ENCODE measurements at regions not wholly inside any gene's neighbourhood (a gene's known extent, or its start where the extent isn't known, plus 50 kb on each side); places are given as distances from the start of the nearest gene placed in this dataset.
"Not testable (repeated sequence)": the region's sequence is repeated elsewhere in the genome, so short reads cannot be mapped to it uniquely, and the experiment has no call there.

DNA sequence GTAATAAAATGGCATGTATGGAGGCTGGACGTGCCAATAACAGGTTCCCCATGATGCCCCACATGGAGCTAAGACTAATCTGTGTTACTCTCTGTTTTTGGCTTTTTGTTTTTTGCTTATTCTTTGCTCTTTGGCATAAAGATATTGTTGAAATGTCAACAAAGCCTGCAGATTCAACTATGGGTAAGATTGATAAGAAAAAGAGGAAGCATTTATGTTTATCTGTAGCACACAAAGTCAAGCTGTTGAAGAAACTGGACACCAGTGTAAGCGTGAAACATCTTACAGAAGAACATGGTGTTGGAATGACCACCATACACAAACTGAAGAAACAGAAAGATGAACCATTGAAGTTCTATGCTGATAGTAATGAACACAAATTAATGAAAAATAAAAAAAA, 402.7 kb downstream of the LTN1 start:
- DNase-seq (ENCODE audit: low spot score) = no peak

DNA sequence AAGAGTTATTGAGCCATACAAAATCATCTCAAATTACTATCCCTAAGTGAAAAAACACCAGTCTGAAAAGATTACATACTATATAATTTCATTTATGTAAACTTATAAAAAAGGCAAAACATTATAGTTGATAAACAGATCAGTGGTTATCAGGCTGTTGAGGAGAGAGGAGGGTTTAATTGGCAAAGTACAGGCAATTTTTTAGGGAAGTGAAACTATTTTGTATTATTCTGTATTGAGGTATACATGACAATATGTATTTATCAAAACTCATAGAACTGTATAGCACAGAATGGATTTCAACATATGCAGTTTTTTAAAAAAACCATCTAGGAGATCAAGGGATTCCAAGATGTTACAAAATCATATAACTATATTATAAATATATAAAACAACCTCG, 403.7 kb downstream of the LTN1 start:
- no peak for DNase-seq (ENCODE audit: low spot score)

DNA sequence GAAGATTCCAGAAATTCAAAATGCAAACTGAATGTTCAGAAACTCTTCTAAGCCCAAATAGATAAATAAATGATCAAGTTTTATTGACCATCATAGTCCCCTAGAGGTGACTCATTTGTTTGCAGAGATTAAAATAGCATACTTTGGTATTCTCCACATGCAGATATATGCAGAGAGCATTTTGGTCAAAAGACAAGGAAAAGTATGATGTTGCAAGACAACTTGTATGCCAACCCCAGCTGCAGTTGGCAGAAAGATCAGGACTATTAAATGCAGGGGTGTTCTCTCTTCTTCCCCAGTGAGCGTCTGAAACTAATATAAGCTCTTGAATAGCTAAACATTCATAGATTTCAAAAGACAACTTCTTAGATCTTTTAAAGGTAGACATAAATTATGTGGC, 404.9 kb downstream of the LTN1 start:
- DNase-seq (ENCODE audit: low spot score) = no peak

DNA sequence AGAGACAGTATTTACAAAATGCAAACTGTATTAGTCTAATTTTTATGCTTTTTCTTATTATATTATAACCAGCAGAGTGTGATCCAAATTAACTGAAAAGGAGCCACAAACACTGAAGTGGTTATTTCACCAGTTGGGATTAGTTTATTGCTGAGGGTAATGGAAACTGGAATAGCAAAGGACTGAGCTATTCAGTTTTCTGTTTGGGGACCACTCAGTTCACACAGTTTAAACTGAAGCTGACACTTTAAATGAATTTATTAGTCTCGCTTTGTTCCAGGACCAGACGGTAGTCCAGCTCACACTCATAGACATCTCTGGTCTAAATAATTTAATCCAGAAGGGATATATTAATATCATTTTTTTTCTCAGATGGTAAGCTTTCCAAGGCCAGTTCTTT, 410.7 kb downstream of the LTN1 start:
- no peak for DNase-seq (ENCODE audit: low spot score)

DNA sequence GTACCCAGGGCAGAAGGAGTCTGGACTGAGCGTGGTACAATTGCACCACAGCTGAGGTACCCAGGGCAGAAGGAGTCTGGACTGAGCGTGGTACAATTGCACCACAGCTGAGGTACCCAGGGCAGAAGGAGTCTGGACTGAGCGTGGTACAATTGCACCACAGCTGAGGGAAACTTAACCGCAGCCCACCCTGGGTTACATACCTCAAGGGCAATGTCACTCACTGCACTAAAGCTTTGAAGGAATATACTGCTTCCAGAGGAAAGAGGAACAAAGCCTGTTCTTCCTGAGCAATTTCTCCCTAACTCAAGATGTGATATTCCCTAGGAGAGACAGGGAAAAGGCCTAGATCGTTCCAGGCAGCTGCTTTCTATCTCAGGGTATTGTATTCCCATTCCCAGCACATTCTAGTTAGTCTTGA, 411.4 kb downstream of the LTN1 start:
- DNase-seq (ENCODE audit: low spot score) = not testable (repeated sequence)

DNA sequence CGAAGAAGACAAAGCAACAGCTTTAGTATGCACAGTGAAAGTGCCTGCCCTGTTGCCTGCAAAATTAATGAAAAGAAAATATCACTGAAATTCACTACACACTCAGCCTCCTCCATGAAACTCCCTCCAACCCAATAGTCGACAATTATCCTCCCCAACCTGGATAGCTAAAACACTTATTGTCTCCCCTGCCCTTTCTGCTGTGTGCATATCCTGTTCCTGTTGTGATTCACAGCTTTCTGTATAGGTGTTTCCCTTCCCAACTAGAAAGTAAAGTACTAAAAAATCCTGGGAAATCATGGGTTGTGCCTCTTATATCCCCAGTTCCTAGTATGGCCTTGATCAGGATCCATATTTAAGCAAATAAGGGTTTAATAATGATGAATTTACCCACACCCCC, 412.1 kb downstream of the LTN1 start:
- no peak for DNase-seq (ENCODE audit: low spot score)

DNA sequence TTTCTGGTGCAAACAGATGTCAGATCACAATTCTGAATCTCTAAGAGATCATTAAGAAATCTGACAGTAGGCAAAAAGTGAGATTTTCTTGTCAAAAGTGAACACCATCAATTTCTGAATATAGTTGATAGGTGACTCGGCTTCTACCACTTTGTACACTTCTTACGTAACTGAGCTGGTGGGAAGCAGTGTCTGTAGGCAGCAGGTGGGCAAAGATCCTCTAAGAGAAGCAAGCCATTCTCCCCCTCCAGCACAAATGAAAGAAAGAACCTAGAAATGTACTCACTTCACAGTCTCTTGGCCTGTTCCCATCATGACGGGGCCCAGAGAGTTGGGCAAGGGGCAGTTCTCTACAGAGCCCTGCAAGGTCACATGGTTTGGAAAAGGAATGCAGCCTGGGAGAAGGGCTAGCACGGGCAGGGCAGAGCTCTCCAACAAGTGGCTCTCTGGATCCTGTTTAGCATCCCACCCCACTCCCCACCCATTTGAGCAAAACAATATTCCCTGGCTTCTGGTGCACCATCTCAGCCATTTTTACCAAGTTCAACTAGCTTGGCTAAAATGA, 412.6 kb downstream of the LTN1 start:
- DNase-seq (ENCODE audit: low spot score) = no peak

DNA sequence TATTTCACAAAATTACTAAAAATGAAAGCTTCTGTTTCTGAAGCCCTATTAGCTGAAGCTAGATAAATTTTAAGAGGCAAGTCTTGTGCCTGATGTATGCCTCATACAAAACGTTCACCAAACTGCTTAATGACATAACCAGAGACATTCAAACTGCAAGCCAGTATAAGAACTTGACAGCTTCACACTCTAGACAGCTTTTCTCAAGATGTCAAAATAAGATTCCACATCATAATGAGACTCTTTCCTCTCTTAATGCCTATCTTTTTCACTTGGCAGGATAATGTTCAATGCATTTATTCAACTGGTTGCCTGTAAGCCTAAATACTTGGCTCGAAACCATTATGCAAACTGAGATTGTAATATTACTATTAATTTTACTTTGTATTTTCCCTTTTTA, 424.0 kb downstream of the LTN1 start:
- no peak for DNase-seq (ENCODE audit: low spot score)

DNA sequence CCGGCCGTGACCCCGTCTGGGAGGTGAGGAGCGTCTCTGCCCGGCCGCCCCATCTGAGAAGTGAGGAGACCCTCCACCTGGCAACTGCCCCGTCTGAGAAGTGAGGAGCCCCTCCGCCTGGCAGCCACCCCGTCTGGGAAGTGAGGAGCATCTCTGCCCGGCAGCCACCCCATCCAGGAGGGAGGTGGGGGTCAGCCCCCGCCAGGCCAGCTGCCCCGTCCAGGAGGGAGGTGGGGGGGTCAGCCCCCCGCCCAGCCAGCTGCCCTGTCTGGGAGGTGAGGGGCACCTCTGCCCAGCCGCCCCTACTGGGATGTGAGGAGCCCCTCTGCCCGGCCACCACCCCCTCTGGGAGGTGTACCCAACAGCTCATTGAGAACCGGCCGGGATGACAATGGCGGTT, 428.7 kb downstream of the LTN1 start:
- DNase-seq (ENCODE audit: low spot score) = not testable (repeated sequence)

DNA sequence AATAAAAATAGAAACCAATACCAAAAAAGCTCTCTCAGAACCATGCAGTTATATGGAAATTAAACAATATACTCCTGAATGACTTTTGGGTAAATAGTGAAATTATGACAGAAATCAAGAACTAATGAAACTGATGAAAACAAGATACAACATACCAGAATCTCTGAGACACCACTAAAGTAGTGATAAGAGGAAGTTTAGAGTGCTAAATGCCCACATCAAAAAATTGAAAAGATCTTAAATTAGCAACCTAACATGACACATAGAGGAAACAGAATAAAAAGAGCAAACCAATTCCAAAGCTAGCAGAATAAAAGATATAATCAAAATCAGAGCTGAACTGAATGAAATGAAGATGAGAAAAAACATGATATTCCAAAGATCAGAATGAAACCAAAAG, 430.9 kb downstream of the LTN1 start:
- DNase-seq (ENCODE audit: low spot score) = no peak

DNA sequence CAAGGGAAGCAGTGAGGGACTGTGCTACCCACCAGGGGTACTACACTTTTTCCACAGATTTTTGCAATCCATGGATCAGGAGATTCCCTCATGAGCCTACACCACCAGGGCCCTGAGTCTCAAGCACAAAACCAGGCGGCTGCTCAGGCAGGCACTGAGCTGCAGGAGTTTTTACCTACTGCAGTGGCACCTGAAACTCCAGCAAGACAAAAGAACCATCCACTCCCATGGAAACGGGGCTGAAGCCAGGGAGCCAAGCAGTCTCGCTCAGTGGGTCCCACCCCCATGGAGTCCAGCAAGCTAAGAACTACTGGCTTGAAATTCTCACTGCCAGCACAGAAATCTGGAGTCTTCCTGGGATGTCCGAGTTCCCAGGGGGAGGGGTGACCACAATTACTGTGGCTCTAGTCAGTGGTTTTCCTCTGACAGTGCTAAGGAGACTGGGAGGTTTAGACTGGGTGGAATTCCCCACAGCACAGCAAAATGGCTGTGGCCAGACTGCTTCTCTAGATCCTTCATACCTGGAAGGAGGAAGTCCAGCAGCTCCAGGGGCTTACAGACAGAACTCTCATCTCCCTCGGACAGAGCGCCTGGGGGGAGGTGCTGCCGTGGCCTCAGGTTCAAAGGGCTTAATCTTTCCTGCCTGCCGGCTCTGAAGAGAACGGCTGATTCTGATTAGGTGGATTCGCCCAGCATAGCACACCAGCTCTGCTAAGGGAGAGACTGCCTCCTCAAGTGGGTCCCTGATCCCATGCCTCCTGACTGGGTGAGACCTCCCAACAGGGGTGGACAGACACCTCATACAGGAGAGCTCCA, 437.8 kb downstream of the LTN1 start:
- no peak for DNase-seq (ENCODE audit: low spot score)

DNA sequence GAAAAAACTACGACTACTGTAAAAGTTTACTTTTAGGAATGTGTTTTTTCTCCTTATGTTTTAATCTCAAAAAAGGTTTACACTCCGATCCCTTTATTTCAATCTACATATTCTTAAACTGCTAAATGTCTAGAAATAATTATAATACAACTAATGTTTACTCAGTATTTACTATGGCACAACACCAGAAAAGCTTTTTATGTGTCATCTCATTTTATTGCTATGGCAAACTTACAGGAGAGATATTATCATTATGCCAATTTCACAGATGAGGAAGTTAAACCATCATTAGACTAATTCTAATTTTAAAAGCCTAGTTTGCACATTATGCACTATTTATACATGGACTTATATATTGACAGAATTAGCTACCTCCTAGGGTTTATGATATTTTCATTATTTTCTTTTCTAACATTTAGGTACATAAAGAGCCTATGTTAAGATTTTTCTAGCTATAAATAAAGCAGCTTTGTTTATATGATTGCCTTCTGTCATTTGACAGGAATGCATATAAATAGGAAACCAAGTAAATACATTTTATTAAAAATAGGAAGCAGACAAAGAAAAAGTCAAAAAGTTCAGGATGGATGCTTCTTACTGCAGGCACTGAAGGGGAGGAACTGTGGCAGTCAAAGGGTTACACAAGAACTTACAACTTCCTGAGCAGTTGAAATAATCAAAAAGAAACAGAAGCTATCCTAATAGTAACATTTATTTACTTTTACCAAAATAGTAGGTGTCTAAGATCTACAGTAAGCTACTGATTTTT, 442.4 kb downstream of the LTN1 start:
- no peak for DNase-seq (ENCODE audit: low spot score)

DNA sequence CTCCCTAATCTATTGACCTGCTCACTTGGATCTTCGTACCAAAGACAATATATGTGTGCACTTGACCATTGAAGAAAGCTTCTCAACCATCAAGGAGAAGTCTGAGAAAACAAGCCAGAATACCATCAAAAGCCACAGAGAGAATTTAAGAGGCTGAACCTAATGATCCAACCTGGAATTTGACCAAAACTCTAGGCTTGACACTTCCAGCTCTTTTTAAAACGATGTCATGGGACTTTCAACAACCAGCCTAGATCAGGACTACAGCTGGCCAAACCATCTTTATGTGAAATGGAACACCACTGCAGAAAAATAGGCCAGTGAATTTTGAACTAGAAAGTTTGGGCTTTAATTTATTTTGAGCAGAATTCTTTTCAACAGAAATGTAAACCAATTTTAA, 444.4 kb downstream of the LTN1 start:
- no peak for DNase-seq (ENCODE audit: low spot score)

DNA sequence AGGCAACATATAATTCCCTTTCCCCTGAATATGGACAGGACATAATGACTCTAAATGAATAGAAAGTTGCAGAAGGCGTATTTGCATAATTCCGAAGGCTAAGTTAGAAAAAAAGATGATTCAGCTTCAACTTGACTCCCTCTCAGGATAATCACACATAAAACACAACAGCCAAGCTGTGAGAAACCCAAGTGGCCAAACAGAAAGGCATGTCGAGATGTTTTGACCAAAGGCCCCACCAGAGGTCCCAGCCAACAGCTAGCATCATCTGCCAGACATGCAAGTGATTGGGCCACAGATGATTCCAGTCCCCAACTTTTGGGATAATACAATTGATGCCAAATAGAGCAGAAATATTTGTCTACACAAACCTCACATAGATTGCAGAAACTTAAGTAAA, 444.9 kb downstream of the LTN1 start:
- DNase-seq (ENCODE audit: low spot score) = no peak

DNA sequence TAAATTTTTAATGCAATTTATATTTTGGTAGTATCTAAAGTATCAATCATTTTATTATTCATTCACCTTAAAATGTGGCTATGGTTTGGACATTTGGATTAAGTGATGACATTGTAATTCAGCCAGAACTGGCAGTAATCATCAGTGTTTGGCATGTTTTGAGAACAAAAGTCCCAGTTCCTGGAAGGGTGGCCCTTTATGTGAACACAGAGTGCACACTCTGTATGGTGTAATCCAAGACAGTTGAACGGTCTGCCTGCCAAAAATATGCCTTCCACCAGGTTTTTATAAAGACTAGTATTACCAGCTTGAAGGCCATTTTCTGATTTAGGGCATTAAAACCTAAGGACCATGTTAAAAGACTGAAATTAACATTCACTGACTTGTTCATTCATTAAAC, 448.7 kb downstream of the LTN1 start:
- no peak for DNase-seq (ENCODE audit: low spot score)

DNA sequence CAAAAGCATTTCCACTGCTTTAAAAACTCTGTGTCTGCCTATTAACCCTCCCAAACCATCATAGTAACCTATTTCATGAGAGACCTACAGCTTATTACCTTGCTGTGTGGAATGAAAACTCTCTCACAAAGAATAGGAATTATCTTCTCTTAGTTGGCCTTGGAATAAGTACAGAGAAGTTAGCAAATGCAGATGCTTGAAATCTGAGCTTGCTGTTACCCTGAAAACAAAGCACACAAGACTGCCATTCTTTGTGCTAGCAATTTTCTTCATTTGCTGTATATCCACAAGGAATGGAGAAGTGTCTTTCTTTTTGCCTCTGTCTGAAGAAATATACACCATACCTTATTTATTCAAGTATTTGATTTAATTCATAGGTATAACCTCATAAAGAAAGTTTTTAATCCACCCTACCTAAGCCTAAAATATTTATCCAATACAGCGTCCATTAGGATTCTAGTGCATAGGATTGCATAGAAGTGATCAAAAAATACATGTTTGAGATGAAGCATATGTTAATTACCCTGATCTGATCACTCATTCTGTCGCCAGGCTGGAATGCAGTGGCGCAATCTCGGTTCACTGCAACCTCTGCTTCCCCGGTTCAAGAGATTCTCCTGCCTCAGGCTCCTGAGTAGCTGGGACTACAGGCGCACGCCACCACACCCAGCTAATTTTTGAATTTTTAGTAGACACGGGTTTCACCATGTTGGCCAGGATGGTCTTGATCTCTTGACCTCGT, 451.1 kb downstream of the LTN1 start:
- no peak for DNase-seq (ENCODE audit: low spot score)

DNA sequence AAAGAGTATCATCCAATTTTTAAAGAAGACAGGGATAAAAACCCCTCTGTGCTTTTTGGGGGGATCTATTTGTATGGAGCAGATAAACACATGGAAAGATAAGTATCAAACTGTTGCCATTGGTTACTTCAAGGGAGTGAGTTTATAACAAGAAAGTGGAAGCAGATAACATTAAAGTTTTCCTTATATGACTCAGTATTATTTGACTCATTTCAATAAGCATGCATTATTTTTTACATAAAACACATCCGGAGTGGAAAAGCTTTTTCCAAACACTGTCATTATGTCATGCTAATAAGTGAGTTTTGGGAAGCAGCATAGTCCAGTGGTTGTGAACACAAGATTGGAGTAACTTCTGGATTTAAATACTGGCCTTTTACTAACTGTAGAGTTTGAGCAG, 452.2 kb downstream of the LTN1 start:
- DNase-seq (ENCODE audit: low spot score) = no peak

DNA sequence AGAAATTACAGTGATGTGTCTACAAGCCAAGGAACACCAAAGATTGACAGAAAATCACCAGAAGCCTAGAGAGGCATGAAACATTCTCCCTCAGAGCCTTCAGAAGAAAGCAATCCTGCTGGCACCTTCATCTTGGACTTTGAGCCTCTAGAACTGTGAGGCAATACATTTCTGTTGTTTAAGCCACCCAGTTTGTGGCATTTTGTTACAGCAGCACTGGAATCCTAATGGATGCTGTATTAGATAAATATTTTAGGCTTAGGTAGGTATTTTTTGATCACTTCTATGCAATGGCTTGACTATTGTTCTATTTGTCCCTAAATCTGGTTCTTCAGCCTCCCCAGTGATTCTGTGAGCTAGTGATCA, 453.1 kb downstream of the LTN1 start:
- no peak for DNase-seq (ENCODE audit: low spot score)

DNA sequence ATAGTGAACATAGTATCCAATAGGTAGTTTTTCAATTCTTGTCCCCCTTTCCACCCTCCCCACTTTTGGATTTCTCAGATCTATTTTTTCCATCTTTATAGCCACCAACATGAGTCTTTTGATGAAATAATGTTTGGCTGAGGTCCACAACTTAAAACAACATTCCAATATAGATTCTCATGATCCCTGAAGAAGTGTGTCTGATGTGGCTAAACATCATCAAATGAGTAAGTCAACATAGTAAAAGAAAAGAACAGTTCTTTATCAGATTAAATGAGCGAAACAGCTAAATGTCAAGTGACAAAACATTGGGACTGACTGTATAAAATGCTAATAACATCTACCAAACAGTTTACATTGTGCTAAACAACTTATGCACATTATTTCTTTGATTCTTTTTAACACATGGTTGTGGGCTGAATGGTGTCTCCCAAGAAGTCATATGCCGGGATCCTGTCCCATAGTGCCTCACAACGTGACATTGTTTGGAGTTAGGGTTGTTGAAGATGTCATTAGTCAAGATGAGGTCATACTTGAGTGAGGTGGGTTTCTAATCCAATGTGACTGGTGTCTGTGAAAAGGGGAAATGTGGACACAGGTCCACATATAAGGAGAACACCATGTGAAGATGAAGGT, 453.6 kb downstream of the LTN1 start:
- no peak for DNase-seq (ENCODE audit: low spot score)

DNA sequence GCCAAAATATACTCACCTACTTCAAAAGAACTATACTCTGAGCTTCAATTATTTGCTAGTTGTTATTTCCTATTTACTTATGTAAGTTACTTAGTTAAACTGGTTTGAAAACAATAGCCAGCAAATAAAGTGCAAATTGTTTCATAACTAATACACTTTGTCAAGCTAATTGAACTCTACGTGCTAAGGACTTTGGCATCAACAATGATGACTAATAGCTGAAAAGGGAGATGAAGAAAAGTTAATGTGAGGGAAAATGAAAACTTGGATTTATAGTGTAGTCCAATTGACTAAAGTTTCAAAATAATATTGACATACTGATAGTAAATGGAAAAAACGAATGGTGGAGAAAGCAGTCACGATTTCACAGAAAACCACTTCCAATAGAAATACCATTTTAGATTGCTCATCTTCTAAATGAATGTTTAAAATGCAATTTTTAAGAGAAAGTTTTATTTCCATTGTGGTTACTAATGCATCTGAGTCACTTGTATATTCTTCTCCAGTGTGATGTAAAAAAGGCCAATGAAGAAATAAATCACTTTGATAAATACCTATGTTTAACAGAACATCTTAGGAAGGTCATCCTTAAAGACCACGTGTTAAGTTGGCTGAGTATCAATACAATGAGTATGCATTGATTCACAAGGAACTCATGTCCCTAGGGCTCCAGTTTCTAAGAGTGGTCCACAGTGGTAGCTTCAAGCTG, 455.2 kb downstream of the LTN1 start:
- no peak for DNase-seq (ENCODE audit: low spot score)

DNA sequence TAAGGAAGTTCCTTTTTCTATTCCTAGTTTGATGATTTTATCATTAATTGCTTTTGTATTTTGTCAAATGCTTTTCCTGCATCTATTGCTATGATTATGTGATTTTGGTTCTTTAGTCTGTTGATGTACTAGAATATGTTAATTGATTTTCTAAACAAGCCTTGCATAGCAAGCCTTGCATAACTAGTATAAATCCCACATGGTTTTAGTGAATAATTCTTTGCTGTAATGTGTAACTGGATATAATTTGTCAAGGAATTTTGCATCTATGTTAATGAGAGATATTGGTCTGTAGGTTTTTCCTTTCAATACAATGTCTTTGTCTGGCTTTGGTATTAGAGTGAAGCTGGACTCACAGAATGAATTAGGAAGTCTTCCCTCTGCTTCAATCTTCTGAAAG, 460.2 kb downstream of the LTN1 start:
- no peak for DNase-seq (ENCODE audit: low spot score)

DNA sequence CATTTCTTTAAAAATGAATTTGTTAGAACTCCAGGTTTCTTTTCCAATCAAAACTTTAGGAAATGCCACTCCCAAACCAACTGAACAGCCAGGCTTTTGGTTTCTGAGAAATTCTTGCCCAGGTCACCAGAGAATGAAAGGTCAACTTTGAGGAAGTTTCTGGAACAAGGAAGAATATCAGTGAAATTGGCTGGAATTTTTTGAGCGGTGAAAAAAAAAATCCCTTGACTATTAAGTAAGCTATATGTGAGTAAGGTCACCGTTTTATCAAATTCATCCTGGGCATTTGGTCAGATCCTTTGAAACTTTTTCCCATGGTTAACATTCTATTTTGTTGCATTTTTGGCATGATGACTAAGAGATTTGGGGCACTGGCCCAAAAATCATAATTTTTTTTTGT, 469.3 kb downstream of the LTN1 start:
- DNase-seq (ENCODE audit: low spot score) = no peak

Measured in RKO (cell line).